HepG2 (cell line): ENCODE measurements at regions not wholly inside any gene's neighbourhood (a gene's known extent, or its start where the extent isn't known, plus 50 kb on each side); places are given as distances from the start of the nearest gene placed in this dataset.

Source experiments
- BCLAF1 ChIP-seq: fragments of 450-650 bp; IDR thresholded peaks from 2 replicates; pipeline ENCODE4 v1.6.1; 2017; ENCODE audit warnings: mild to moderate bottlenecking
- E2F1 ChIP-seq: sonication (generic); formaldehyde crosslinking; IDR thresholded peaks from 2 replicates; pipeline ENCODE4 v1.5.0; 2020; ENCODE audit warnings: missing genetic modification reagents
- HCFC1 ChIP-seq: fragments of 150-350 bp; IDR thresholded peaks from 2 replicates; pipeline ENCODE4 v1.6.1; 2014; ENCODE audit warnings: low read depth, low read length
- HMG20A ChIP-seq: IDR thresholded peaks from 2 replicates; pipeline ENCODE4 v1.6.1; 2016; ENCODE audit warnings: borderline replicate concordance
- HMGXB4 ChIP-seq, 2 experiments: sonication (generic) in 1 of 2; formaldehyde crosslinking in 1 of 2; IDR thresholded peaks; 2 replicates each; pipeline versions ENCODE4 v1.4.0 to v1.6.1; 2018 to 2020; ENCODE audit warnings: missing genetic modification reagents in 2 of 2, borderline replicate concordance in 1 of 2, low read depth in 1 of 2, mild to moderate bottlenecking in 1 of 2, missing biosample characterization in 1 of 2
- HNF4A ChIP-seq: sonication (generic); formaldehyde crosslinking; IDR thresholded peaks from 2 replicates; pipeline ENCODE4 v1.4.0; 2020; ENCODE audit warnings: missing genetic modification reagents
- REXO4 ChIP-seq: sonication (generic); formaldehyde crosslinking; IDR thresholded peaks from 2 replicates; pipeline ENCODE4 v1.8.0; 2022; ENCODE audit warnings: missing genetic modification reagents, mild to moderate bottlenecking, borderline replicate concordance
- RXRB ChIP-seq: IDR thresholded peaks from 2 replicates; pipeline ENCODE4 v1.6.1; 2016; ENCODE audit warnings: borderline replicate concordance, missing genetic modification reagents, missing compliant biosample characterization
- SRF ChIP-seq: IDR thresholded peaks from 2 replicates; pipeline ENCODE4 v1.6.1; 2011; ENCODE audit warnings: mild to moderate bottlenecking, low read depth, low read length, moderate library complexity
- TCF12 ChIP-seq, 2 experiments: fragments of 450-650 bp in 1 of 2; sonication (generic) in 1 of 2; formaldehyde crosslinking in 1 of 2; IDR thresholded peaks; 2 replicates each; pipeline versions ENCODE4 v1.6.1 to v1.8.0; 2017 to 2022; ENCODE audit warnings: antibody characterized with exemption in 1 of 2, mild to moderate bottlenecking in 1 of 2, missing genetic modification reagents in 1 of 2, moderate library complexity in 1 of 2
- ZBTB4 ChIP-seq: sonication (generic); formaldehyde crosslinking; IDR thresholded peaks from 2 replicates; pipeline ENCODE4 v1.4.0; 2020; ENCODE audit warnings: missing genetic modification reagents, mild to moderate bottlenecking, borderline replicate concordance
- ZNF460 ChIP-seq: sonication (generic); formaldehyde crosslinking; IDR thresholded peaks from 2 replicates; pipeline ENCODE4 v1.5.1; 2020; ENCODE audit warnings: missing genetic modification reagents, mild to moderate bottlenecking, borderline replicate concordance
- ZNF704 ChIP-seq: sonication (generic); formaldehyde crosslinking; IDR thresholded peaks from 2 replicates; pipeline ENCODE4 v1.8.1; 2023; ENCODE audit warnings: mild to moderate bottlenecking, inconsistent platforms, moderate library complexity, missing genetic modification reagents, borderline replicate concordance
- ZNF710 ChIP-seq: sonication (generic); formaldehyde crosslinking; IDR thresholded peaks from 2 replicates; pipeline ENCODE4 v1.5.0; 2020; ENCODE audit warnings: mild to moderate bottlenecking, missing genetic modification reagents, borderline replicate concordance

- TF ChIP-seq ZBTB4 (CRISPR knock-in tag) (peak; percentile 62; the same call in 1 of the 2 replicates), E2F1 (CRISPR knock-in tag) (no peak), BCLAF1 (no peak), TCF12 (IDR thresholded peaks at IDR 0.05) (no peak), TCF12 (CRISPR knock-in tag; IDR thresholded peaks at IDR 0.05) (no peak), HNF4A (CRISPR knock-in tag) (peak; percentile 97), SRF (no peak), HCFC1 (no peak), REXO4 (CRISPR knock-in tag) (no peak), RXRB (CRISPR knock-in tag) (peak; percentile 84), ZNF710 (CRISPR knock-in tag) (peak; percentile 95), ZNF704 (CRISPR knock-in tag) (no peak), HMG20A (CRISPR knock-in tag) (peak; percentile 61; the same call in 1 of the 2 replicates), ZNF460 (no peak), HMGXB4 (CRISPR knock-in tag; IDR thresholded peaks at IDR 0.05; ENCODE audit: borderline replicate concordance in 1 of 2, low read depth in 1 of 2) (peak in 1 of 2 experiments; percentile 45; a peak in 1 of 4 replicates)
These were observed 81.8 kb downstream of the FASTKD2 start (continued) for GRCh38 chr2:206846981-206847834.
